Tibial nerve (tissue), 4 donors: ENCODE measurements at regions not wholly inside any gene's neighbourhood (a gene's known extent, or its start where the extent isn't known, plus 50 kb on each side); places are given as distances from the start of the nearest gene placed in this dataset.

Experiments
- DNase-seq, 2 donors: peaks; one replicate each; pipeline ENCODE4 v3.0.0-alpha.2; 2019; ENCODE audit warnings: low spot score in 2 of 2
- H3K27ac ChIP-seq, 4 donors: fragments of 200-600 bp; sonication (generic) in 3 of 4; one replicate each; pipeline ENCODE4 v1.5.1; 2017 to 2019; ENCODE audit warnings: mild to moderate bottlenecking in 1 of 4
- H3K27me3 ChIP-seq, 2 donors: fragments of 200-600 bp; sonication (generic) in 1 of 2; one replicate each; pipeline versions ENCODE4 v1.5.1 to v1.6.0; 2017 to 2019
- H3K36me3 ChIP-seq, 3 donors: fragments of 200-600 bp; sonication (generic); one replicate each; pipeline ENCODE4 v1.5.1; 2018 to 2019
- H3K4me1 ChIP-seq, 4 donors: fragments of 200-600 bp; sonication (generic) in 3 of 4; one replicate each; pipeline ENCODE4 v1.5.1; 2017 to 2019
- H3K4me3 ChIP-seq, 4 donors: fragments of 200-600 bp; sonication (generic) in 3 of 4; one replicate each; pipeline ENCODE4 v1.5.1; 2017 to 2019; ENCODE audit warnings: mild to moderate bottlenecking in 1 of 4, moderate library complexity in 1 of 4
- H3K9me3 ChIP-seq, 4 donors: fragments of 200-600 bp; sonication (generic) in 3 of 4; one replicate each; pipeline ENCODE4 v1.5.1; 2017 to 2019
- EP300 ChIP-seq, 2 donors: sonication (generic); formaldehyde crosslinking; IDR thresholded peaks; one replicate each; pipeline ENCODE4 v1.6.1; 2017; ENCODE audit warnings: antibody characterized with exemption in 2 of 2, mild to moderate bottlenecking in 1 of 2
- POLR2A ChIP-seq, 2 donors: fragments of 450-650 bp; IDR thresholded peaks; one replicate each; pipeline ENCODE4 v1.6.1; 2017; ENCODE audit warnings: antibody characterized with exemption in 2 of 2, mild to moderate bottlenecking in 2 of 2, moderate library complexity in 2 of 2
- WGBS, 2 donors: methylation state at CpG; one replicate each; pipeline ENCODE4 v1.1.5; 2018; 5-methylcytosine and 5-hydroxymethylcytosine counted together
- TF ChIP-seq, protein P1 (sequence below), 5 experiments: fragments of 200-600 bp in 3 of 5; fragments of 450-650 bp in 2 of 5; sonication (generic) in 3 of 5; IDR thresholded peaks; one replicate each; pipeline ENCODE4 v1.5.1; 2016 to 2019; ENCODE audit warnings: antibody characterized with exemption in 5 of 5, mild to moderate bottlenecking in 3 of 5, moderate library complexity in 2 of 5

DNA sequence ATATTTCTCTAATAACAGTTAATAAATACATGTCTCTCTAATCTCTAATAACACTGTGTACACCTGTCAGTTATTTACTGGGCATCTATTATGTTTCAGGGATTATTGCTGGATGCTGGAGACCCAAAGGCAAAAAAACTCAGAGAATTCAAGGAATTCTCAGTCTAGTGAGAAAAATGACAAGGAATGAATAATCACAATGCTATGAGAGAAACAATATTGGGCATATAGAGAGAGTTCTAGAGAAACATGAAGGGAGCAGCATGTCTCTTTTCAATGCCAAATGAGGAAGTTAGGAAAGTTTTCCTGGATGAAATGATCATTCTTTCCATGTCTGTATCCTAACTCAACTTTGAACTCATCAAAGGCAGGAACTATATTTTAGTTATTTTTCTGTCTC is 82.8 kb downstream of the TNFSF18 start:
- Histone ChIP-seq H3K4me3 (no peak overlapping the region), H3K27ac (no peak overlapping the region), H3K4me1 (no peaks in the 10 kb centered on the region), H3K27me3 (no peaks in the 10 kb centered on the region), H3K9me3 (no peaks in the 10 kb centered on the region), H3K36me3 (no peaks in the 10 kb centered on the region)
- TF ChIP-seq EP300 (IDR thresholded peaks at IDR 0.05) (no peak), POLR2A (IDR thresholded peaks at IDR 0.05) (no peak)
- TF ChIP-seq, protein P1, sequence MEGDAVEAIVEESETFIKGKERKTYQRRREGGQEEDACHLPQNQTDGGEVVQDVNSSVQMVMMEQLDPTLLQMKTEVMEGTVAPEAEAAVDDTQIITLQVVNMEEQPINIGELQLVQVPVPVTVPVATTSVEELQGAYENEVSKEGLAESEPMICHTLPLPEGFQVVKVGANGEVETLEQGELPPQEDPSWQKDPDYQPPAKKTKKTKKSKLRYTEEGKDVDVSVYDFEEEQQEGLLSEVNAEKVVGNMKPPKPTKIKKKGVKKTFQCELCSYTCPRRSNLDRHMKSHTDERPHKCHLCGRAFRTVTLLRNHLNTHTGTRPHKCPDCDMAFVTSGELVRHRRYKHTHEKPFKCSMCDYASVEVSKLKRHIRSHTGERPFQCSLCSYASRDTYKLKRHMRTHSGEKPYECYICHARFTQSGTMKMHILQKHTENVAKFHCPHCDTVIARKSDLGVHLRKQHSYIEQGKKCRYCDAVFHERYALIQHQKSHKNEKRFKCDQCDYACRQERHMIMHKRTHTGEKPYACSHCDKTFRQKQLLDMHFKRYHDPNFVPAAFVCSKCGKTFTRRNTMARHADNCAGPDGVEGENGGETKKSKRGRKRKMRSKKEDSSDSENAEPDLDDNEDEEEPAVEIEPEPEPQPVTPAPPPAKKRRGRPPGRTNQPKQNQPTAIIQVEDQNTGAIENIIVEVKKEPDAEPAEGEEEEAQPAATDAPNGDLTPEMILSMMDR (IDR thresholded peaks at IDR 0.05) = no peak
- DNase-seq = no peak

DNA sequence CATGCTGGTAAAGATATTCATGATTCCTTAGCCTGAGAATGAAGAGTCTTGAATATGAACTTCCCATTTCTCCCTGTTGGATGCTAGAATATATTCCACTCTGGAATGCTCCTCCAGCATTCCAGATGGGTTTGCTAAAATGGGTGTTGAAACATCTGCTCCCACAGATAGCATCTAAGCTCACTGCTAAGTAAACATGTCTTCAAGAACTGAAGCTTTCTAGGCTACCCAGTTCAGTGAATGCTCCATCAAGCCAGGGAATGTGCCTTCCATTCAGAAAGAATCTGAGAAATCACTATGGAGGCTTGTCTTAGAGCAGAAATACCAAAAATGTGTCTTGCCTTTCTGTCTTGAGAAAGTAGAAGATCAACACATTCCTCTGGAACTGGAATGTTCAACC is 81.1 kb downstream of the TNFSF18 start:
- H3K36me3 ChIP-seq = no peaks in the 10 kb centered on the region
- no peaks in the 10 kb centered on the region for H3K27me3 ChIP-seq
- no peak overlapping the region for H3K27ac ChIP-seq
- H3K4me3 ChIP-seq = no peak overlapping the region
- no peak for DNase-seq
- TF ChIP-seq, protein P1 (IDR thresholded peaks at IDR 0.05) = no peak
- TF ChIP-seq POLR2A (IDR thresholded peaks at IDR 0.05) (no peak), EP300 (IDR thresholded peaks at IDR 0.05) (no peak)
- H3K9me3 ChIP-seq = no peaks in the 10 kb centered on the region
- no peaks in the 10 kb centered on the region for H3K4me1 ChIP-seq

GRCh38 chr1:172970186-172970585 is 80.6 kb downstream of the TNFSF18 start:
- H3K4me1 ChIP-seq = no peaks in the 10 kb centered on the region
- H3K36me3 ChIP-seq = no peaks in the 10 kb centered on the region
- DNase-seq = no peak
- TF ChIP-seq, protein P1 (IDR thresholded peaks at IDR 0.05) = no peak
- no peak for TF ChIP-seq EP300 (IDR thresholded peaks at IDR 0.05)
- no peak for TF ChIP-seq POLR2A (IDR thresholded peaks at IDR 0.05)
- WGBS, 2 donors = 100% methylated on average over 1 of the region's 1 CpG
- no peaks in the 10 kb centered on the region for H3K9me3 ChIP-seq
- H3K27me3 ChIP-seq = no peaks in the 10 kb centered on the region
- no peak overlapping the region for H3K4me3 ChIP-seq
- no peak overlapping the region for H3K27ac ChIP-seq

DNA sequence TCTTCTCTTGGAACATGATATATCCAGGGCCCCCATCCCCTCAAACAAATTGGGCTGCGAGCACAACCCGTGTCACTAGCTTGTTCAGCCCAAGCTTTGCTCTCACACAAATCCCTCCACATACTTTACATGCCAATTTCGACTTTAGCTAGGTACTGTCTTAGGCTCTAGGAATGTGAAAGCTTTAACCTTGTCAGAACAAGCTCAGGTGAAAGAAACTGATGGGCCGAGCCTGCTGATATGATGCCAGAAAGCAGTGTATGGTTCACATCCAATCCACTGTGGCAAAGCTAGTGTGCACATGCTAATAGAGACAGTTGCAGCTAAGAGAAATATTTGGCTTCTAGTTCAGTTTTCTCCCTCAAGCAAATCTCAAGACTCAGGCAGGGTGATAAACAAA is 79.5 kb downstream of the TNFSF18 start:
- TF ChIP-seq, protein P1 (IDR thresholded peaks at IDR 0.05) = no peak
- no peak for TF ChIP-seq EP300 (IDR thresholded peaks at IDR 0.05)
- no peak for TF ChIP-seq POLR2A (IDR thresholded peaks at IDR 0.05)
- no peak for DNase-seq
- Histone ChIP-seq H3K9me3 (no peaks in the 10 kb centered on the region), H3K27ac (no peak overlapping the region), H3K36me3 (no peaks in the 10 kb centered on the region), H3K27me3 (no peaks in the 10 kb centered on the region), H3K4me1 (no peaks in the 10 kb centered on the region), H3K4me3 (no peak overlapping the region)
- WGBS, 2 donors = 81 to 89% methylated on average over 4 of the region's 4 CpGs

- DNase-seq = no peak
- no peaks in the 10 kb centered on the region for H3K9me3 ChIP-seq
- no peaks in the 10 kb centered on the region for H3K4me1 ChIP-seq
- H3K36me3 ChIP-seq = no peaks in the 10 kb centered on the region
- no peak for TF ChIP-seq POLR2A (IDR thresholded peaks at IDR 0.05)
- TF ChIP-seq, protein P1 (IDR thresholded peaks at IDR 0.05) = no peak
- no peak for TF ChIP-seq EP300 (IDR thresholded peaks at IDR 0.05)
- H3K27ac ChIP-seq = no peak overlapping the region
- H3K27me3 ChIP-seq = no peaks in the 10 kb centered on the region
- H3K4me3 ChIP-seq = no peak overlapping the region
- 75 to 82% methylated on average over 2 of the region's 2 CpGs for WGBS, 2 donors
These were observed 78.5 kb downstream of the TNFSF18 start for GRCh38 chr1:172972258-172972657.
